HepG2 (cell line): ENCODE measurements at regions not wholly inside any gene's neighbourhood (a gene's known extent, or its start where the extent isn't known, plus 50 kb on each side); places are given as distances from the start of the nearest gene placed in this dataset.

Source experiments
- FOXA1 ChIP-seq, 2 experiments: fragments of 450-650 bp in 1 of 2; sonication (generic) in 1 of 2; formaldehyde crosslinking in 1 of 2; IDR thresholded peaks; 2 replicates each; pipeline versions ENCODE4 v1.4.0 to v1.6.1; 2016 to 2020; ENCODE audit warnings: missing genetic modification reagents in 1 of 2
- GABPA ChIP-seq, 2 experiments: IDR thresholded peaks; 2 replicates each; pipeline ENCODE4 v1.6.1; 2011 to 2016; ENCODE audit warnings: low read depth in 2 of 2, low read length in 1 of 2, missing biosample characterization in 1 of 2, missing genetic modification characterization in 1 of 2
- HNF4G ChIP-seq, 2 experiments: sonication (generic) in 1 of 2; formaldehyde crosslinking in 1 of 2; IDR thresholded peaks; 2 replicates each; pipeline versions ENCODE4 v1.4.0 to v1.6.1; 2011 to 2020; ENCODE audit warnings: borderline replicate concordance in 2 of 2, low read depth in 2 of 2, mild to moderate bottlenecking in 2 of 2, low read length in 1 of 2, missing genetic modification reagents in 1 of 2, moderate library complexity in 1 of 2
- NFYB ChIP-seq: sonication (generic); formaldehyde crosslinking; IDR thresholded peaks from 2 replicates; pipeline ENCODE4 v1.4.0; 2020; ENCODE audit warnings: missing genetic modification reagents
- RBM22 ChIP-seq: fragments of 200-400 bp; formaldehyde crosslinking; optimal IDR thresholded peaks from 2 replicates; pipeline ENCODE3; 2017; ENCODE audit warnings: mild to moderate bottlenecking, low read length, moderate library complexity
- REPIN1 ChIP-seq: sonication (generic); formaldehyde crosslinking; IDR thresholded peaks from 2 replicates; pipeline ENCODE4 v1.8.0; 2022; ENCODE audit warnings: missing genetic modification reagents, low read depth, mild to moderate bottlenecking, borderline replicate concordance
- SIN3A ChIP-seq: IDR thresholded peaks from 2 replicates; pipeline ENCODE4 v1.6.1; 2011; ENCODE audit warnings: low read depth, mild to moderate bottlenecking, control low read depth, low read length, borderline replicate concordance
- ZBTB38 ChIP-seq: sonication (generic); formaldehyde crosslinking; IDR thresholded peaks from 2 replicates; pipeline ENCODE4 v1.5.1; 2020; ENCODE audit warnings: mild to moderate bottlenecking, missing genetic modification reagents
- ZNF274 ChIP-seq: sonication (generic); formaldehyde crosslinking; IDR thresholded peaks from 2 replicates; pipeline ENCODE4 v1.5.1; 2020; ENCODE audit warnings: mild to moderate bottlenecking, missing genetic modification reagents
- TF ChIP-seq, protein P1 (sequence below): sonication (generic); formaldehyde crosslinking; IDR thresholded peaks from 2 replicates; pipeline ENCODE4 v1.5.0; 2020; ENCODE audit warnings: mild to moderate bottlenecking, missing genetic modification reagents, moderate library complexity

- TF ChIP-seq REPIN1 (CRISPR knock-in tag) (no peak), HNF4G (IDR thresholded peaks at IDR 0.05; ENCODE audit: borderline replicate concordance, low read depth, low read length) (no peak), HNF4G (CRISPR knock-in tag; IDR thresholded peaks at IDR 0.05; ENCODE audit: borderline replicate concordance, low read depth) (no peak), RBM22 (no peak), ZBTB38 (CRISPR knock-in tag) (no peak), NFYB (CRISPR knock-in tag) (no peak), FOXA1 (IDR thresholded peaks at IDR 0.05) (no peak), FOXA1 (CRISPR knock-in tag; IDR thresholded peaks at IDR 0.05) (no peak), SIN3A (no peak), ZNF274 (no peak), GABPA (IDR thresholded peaks at IDR 0.05; ENCODE audit: low read depth, low read length) (no peak), GABPA (CRISPR knock-in tag; IDR thresholded peaks at IDR 0.05; ENCODE audit: low read depth) (no peak)
- TF ChIP-seq, protein P1, sequence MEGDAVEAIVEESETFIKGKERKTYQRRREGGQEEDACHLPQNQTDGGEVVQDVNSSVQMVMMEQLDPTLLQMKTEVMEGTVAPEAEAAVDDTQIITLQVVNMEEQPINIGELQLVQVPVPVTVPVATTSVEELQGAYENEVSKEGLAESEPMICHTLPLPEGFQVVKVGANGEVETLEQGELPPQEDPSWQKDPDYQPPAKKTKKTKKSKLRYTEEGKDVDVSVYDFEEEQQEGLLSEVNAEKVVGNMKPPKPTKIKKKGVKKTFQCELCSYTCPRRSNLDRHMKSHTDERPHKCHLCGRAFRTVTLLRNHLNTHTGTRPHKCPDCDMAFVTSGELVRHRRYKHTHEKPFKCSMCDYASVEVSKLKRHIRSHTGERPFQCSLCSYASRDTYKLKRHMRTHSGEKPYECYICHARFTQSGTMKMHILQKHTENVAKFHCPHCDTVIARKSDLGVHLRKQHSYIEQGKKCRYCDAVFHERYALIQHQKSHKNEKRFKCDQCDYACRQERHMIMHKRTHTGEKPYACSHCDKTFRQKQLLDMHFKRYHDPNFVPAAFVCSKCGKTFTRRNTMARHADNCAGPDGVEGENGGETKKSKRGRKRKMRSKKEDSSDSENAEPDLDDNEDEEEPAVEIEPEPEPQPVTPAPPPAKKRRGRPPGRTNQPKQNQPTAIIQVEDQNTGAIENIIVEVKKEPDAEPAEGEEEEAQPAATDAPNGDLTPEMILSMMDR (CRISPR knock-in tag): no peak
Observed at GRCh38 chr2:9755638-9756037, 87.6 kb upstream of the TAF1B start.
